GM23338 (cell line): ENCODE measurements at regions not wholly inside any gene's neighbourhood (a gene's known extent, or its start where the extent isn't known, plus 50 kb on each side); places are given as distances from the start of the nearest gene placed in this dataset.
A peak's percentile ranks its signal among the peaks of the same experiment; 100 is the strongest.

ENCODE experiments used
- ATAC-seq: fragments of 200-7000 bp; cut with Tn5 transposase; 3 replicates; pipeline ENCODE4 v1.9.1; 2020
- DNase-seq: peaks from one replicate; pipeline ENCODE4 v3.0.0-alpha.2; 2015; ENCODE audit warnings: low spot score
- H2AFZ ChIP-seq: fragments of 200-600 bp; sonication (generic); 2 replicates; pipeline ENCODE4 v1.8.0; 2016; ENCODE audit warnings: antibody characterized with exemption, mild to moderate bottlenecking, moderate library complexity
- H3F3A ChIP-seq: fragments of 200-600 bp; sonication (generic); replicated peaks from 2 replicates; pipeline ENCODE4 v1.8.0; 2017; ENCODE audit warnings: antibody characterized with exemption, mixed run types, low read depth
- H3K27ac ChIP-seq: fragments of 200-600 bp; sonication (generic); 2 replicates; pipeline ENCODE4 v1.6.1; 2016; ENCODE audit warnings: low read depth
- H3K27me3 ChIP-seq: fragments of 200-600 bp; sonication (generic); 2 replicates; pipeline ENCODE4 v1.8.0; 2016; ENCODE audit warnings: mild to moderate bottlenecking, mixed run types, moderate library complexity; ENCODE audit not compliant: insufficient read depth
- H3K36me3 ChIP-seq: fragments of 200-600 bp; sonication (generic); 2 replicates; pipeline ENCODE4 v1.8.0; 2016; ENCODE audit warnings: mild to moderate bottlenecking; ENCODE audit not compliant: insufficient read depth
- H3K4me1 ChIP-seq: fragments of 200-600 bp; sonication (generic); 2 replicates; pipeline ENCODE4 v1.8.0; 2016; ENCODE audit warnings: mild to moderate bottlenecking, moderate library complexity; ENCODE audit not compliant: insufficient read depth
- H3K4me2 ChIP-seq: fragments of 200-600 bp; sonication (generic); 2 replicates; pipeline ENCODE4 v1.7.1; 2017; ENCODE audit warnings: mixed run types
- H3K4me3 ChIP-seq: fragments of 200-600 bp; sonication (generic); 2 replicates; pipeline ENCODE4 v1.6.1; 2016; ENCODE audit warnings: mixed run types
- H3K79me2 ChIP-seq: fragments of 200-600 bp; sonication (generic); replicated peaks from 2 replicates; pipeline ENCODE4 v1.8.0; 2017; ENCODE audit warnings: mild to moderate bottlenecking; ENCODE audit not compliant: insufficient read depth
- H3K9me2 ChIP-seq: fragments of 200-600 bp; sonication (generic); 2 replicates; pipeline ENCODE4 v1.8.0; 2017; ENCODE audit not compliant: insufficient read depth
- H4K20me1 ChIP-seq: fragments of 200-600 bp; sonication (generic); replicated peaks from 2 replicates; pipeline ENCODE4 v1.8.0; 2017; ENCODE audit warnings: mild to moderate bottlenecking; ENCODE audit not compliant: insufficient read depth
- H3K27ac Mint-ChIP-seq: 2 replicates; pipeline ENCODE4 v1.8.0; 2020; ENCODE audit warnings: inconsistent platforms, mild to moderate bottlenecking, moderate library complexity, mixed read lengths
- H3K27me3 Mint-ChIP-seq: 3 replicates; pipeline ENCODE4 v1.8.0; 2022; ENCODE audit warnings: low read depth, mild to moderate bottlenecking, moderate library complexity, mixed read lengths, inconsistent platforms; ENCODE audit not compliant: insufficient read depth, poor library complexity
- H3K36me3 Mint-ChIP-seq: 3 replicates; pipeline ENCODE4 v1.8.0; 2021; ENCODE audit warnings: low read depth, mild to moderate bottlenecking, inconsistent platforms, moderate library complexity, mixed read lengths
- H3K4me1 Mint-ChIP-seq: 3 replicates; pipeline ENCODE4 v1.8.0; 2020; ENCODE audit warnings: mild to moderate bottlenecking, inconsistent platforms, mixed read lengths
- H3K4me3 Mint-ChIP-seq: 3 replicates; pipeline ENCODE4 v1.8.0; 2021; ENCODE audit warnings: moderate library complexity, mild to moderate bottlenecking, inconsistent platforms, mixed read lengths
- H3K9me3 Mint-ChIP-seq: 3 replicates; pipeline ENCODE4 v1.8.0; 2020; ENCODE audit warnings: moderate library complexity, mild to moderate bottlenecking, inconsistent platforms, mixed read lengths
- CREB1 ChIP-seq: fragments of 250-450 bp; sonication (Bioruptor Pico); IDR thresholded peaks from 2 replicates; pipeline ENCODE4 v1.5.0; 2020; ENCODE audit warnings: low read depth, mild to moderate bottlenecking, moderate library complexity
- EZH2 ChIP-seq: fragments of 200-600 bp; sonication (generic); IDR thresholded peaks from one replicate; pipeline ENCODE4 v1.8.0; 2017; ENCODE audit warnings: antibody characterized with exemption, mild to moderate bottlenecking, low read depth; ENCODE audit not compliant: unreplicated experiment
- EZH2phosphoT487 ChIP-seq: fragments of 200-600 bp; sonication (generic); IDR thresholded peaks from one replicate; pipeline ENCODE4 v1.8.1; 2018; ENCODE audit warnings: antibody characterized with exemption; ENCODE audit not compliant: unreplicated experiment
- JUNB ChIP-seq: IDR thresholded peaks from one replicate; pipeline ENCODE4 v1.6.1; 2016; ENCODE audit warnings: antibody characterized with exemption; ENCODE audit not compliant: unreplicated experiment
- STAT1 ChIP-seq: IDR thresholded peaks from one replicate; pipeline ENCODE4 v1.6.1; 2016; ENCODE audit warnings: antibody characterized with exemption; ENCODE audit not compliant: unreplicated experiment
- ZNF114 ChIP-seq: fragments of 250-450 bp; sonication (Bioruptor Pico); IDR thresholded peaks from 2 replicates; pipeline ENCODE4 v1.5.0; 2020; ENCODE audit warnings: mild to moderate bottlenecking, moderate library complexity
- ZNF331 ChIP-seq: fragments of 250-450 bp; sonication (Bioruptor Pico); IDR thresholded peaks from 2 replicates; pipeline ENCODE4 v1.5.0; 2020; ENCODE audit warnings: low read depth, mild to moderate bottlenecking, moderate library complexity
- TF ChIP-seq, protein P1 (sequence below): IDR thresholded peaks from one replicate; pipeline ENCODE4 v1.6.1; 2018; ENCODE audit warnings: antibody characterized with exemption; ENCODE audit not compliant: unreplicated experiment
- TF ChIP-seq, protein P2 (sequence below), 2 experiments: fragments of 200-600 bp in 1 of 2; sonication (generic) in 1 of 2; conservative IDR thresholded peaks; 2 replicates each; pipeline versions ENCODE4 v1.5.1 to v1.6.1; 2016 to 2017; ENCODE audit warnings: antibody characterized with exemption in 2 of 2, low read depth in 2 of 2, mild to moderate bottlenecking in 2 of 2, moderate library complexity in 1 of 2

DNA sequence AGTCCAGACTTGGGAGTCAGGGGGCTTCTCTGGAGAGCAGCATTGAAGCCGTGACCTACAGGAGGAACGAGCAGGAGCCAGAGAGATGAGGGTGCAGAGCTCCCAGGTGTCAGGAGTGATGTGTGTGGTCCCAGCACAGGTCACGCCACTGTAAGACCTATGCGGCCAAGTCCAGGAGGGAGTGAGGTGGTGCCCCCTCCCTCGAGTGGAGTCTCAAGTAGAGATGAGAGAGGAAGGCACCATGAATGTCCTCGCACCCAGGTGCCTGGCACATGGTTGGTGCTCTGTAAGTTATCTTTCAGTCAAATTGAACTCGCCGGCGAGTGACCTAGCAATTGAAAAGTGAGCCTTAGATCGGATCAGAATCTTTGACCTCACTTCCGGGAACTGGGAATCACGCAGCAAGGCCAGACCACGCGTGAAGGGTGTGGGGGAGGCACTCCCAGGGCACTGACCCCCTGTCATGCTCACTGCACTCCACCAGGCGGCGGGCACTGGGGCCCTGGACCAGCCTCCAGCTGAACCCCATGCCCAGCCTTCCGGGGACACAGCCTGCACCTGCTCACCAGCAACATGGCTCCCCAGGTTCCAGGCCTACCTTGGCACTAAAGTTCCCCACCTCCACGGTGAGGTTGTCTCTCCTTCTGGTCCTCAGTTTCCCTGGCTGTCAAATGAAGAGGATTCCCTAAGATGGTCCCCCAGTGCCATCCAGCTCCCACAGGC is 127.4 kb downstream of the HMX1 start:
- peaks cover 11% of the 10 kb centered on the region for H3K4me1 Mint-ChIP-seq
- Histone ChIP-seq H2AFZ (no peak overlapping the region), H3K27me3 (no peaks in the 10 kb centered on the region), H3K9me2 (no peaks in the 10 kb centered on the region), H3F3A (0 out of 2 replicates have a peak, but pooled peaks cover 4% of the 10 kb centered on the region), H3K36me3 (no peaks in the 10 kb centered on the region), H3K4me3 (no peak overlapping the region), H3K79me2 (no peaks in the 10 kb centered on the region), H3K4me1 (no peaks in the 10 kb centered on the region), H3K4me2 (no peak overlapping the region), H4K20me1 (no peaks in the 10 kb centered on the region), H3K27ac (no peak overlapping the region)
- peaks cover 14% of the 10 kb centered on the region for H3K27me3 Mint-ChIP-seq
- H3K27ac Mint-ChIP-seq: no peak overlapping the region
- peak; percentile 48 for ATAC-seq
- TF ChIP-seq, protein P1, sequence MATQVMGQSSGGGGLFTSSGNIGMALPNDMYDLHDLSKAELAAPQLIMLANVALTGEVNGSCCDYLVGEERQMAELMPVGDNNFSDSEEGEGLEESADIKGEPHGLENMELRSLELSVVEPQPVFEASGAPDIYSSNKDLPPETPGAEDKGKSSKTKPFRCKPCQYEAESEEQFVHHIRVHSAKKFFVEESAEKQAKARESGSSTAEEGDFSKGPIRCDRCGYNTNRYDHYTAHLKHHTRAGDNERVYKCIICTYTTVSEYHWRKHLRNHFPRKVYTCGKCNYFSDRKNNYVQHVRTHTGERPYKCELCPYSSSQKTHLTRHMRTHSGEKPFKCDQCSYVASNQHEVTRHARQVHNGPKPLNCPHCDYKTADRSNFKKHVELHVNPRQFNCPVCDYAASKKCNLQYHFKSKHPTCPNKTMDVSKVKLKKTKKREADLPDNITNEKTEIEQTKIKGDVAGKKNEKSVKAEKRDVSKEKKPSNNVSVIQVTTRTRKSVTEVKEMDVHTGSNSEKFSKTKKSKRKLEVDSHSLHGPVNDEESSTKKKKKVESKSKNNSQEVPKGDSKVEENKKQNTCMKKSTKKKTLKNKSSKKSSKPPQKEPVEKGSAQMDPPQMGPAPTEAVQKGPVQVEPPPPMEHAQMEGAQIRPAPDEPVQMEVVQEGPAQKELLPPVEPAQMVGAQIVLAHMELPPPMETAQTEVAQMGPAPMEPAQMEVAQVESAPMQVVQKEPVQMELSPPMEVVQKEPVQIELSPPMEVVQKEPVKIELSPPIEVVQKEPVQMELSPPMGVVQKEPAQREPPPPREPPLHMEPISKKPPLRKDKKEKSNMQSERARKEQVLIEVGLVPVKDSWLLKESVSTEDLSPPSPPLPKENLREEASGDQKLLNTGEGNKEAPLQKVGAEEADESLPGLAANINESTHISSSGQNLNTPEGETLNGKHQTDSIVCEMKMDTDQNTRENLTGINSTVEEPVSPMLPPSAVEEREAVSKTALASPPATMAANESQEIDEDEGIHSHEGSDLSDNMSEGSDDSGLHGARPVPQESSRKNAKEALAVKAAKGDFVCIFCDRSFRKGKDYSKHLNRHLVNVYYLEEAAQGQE: no peak
- TF ChIP-seq, protein P2, sequence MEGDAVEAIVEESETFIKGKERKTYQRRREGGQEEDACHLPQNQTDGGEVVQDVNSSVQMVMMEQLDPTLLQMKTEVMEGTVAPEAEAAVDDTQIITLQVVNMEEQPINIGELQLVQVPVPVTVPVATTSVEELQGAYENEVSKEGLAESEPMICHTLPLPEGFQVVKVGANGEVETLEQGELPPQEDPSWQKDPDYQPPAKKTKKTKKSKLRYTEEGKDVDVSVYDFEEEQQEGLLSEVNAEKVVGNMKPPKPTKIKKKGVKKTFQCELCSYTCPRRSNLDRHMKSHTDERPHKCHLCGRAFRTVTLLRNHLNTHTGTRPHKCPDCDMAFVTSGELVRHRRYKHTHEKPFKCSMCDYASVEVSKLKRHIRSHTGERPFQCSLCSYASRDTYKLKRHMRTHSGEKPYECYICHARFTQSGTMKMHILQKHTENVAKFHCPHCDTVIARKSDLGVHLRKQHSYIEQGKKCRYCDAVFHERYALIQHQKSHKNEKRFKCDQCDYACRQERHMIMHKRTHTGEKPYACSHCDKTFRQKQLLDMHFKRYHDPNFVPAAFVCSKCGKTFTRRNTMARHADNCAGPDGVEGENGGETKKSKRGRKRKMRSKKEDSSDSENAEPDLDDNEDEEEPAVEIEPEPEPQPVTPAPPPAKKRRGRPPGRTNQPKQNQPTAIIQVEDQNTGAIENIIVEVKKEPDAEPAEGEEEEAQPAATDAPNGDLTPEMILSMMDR (conservative IDR thresholded peaks at IDR 0.05; ENCODE audit: low read depth in 2 of 2): peak; percentile 21 to 28; a peak in 3 of 4 replicates
- DNase-seq: no peak
- H3K4me3 Mint-ChIP-seq: no peak overlapping the region
- H3K36me3 Mint-ChIP-seq: peaks cover 3% of the 10 kb centered on the region; the same call in 1 of the 3 replicates
- H3K9me3 Mint-ChIP-seq: peaks cover 3% of the 10 kb centered on the region

DNA sequence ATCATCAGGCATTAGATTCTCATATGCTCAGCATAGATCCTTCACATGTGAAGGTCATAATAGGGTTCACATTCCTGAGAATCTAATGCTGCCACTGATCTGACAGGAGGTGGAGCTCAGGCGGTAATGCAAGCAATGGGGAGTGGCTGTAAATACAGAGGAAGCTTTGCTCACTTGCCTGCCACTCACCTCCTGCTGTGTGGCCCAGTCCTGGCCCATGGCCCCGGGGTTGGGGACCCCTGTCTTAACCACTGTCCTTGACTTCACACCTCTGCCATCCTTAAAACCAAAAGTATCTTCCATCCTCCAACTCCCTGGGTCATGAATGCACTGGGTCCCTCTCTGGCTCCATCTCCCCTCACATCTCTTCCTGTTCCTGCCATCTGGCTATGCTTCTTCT is 129.1 kb downstream of the HMX1 start:
- Histone ChIP-seq H3K4me3 (no peak overlapping the region), H3K27ac (no peak overlapping the region), H3F3A (0 out of 2 replicates have a peak, but pooled peaks cover 4% of the 10 kb centered on the region), H3K27me3 (no peaks in the 10 kb centered on the region), H3K4me1 (no peaks in the 10 kb centered on the region), H3K4me2 (no peak overlapping the region), H3K36me3 (no peaks in the 10 kb centered on the region), H3K9me2 (no peaks in the 10 kb centered on the region), H3K79me2 (no peaks in the 10 kb centered on the region), H4K20me1 (no peaks in the 10 kb centered on the region), H2AFZ (no peak overlapping the region)
- TF ChIP-seq JUNB (no peak), ZNF331 (CRISPR knock-in tag) (no peak), EZH2phosphoT487 (no peak), ZNF114 (CRISPR knock-in tag) (no peak), EZH2 (no peak), STAT1 (no peak), CREB1 (CRISPR knock-in tag) (no peak)
- Mint-ChIP-seq H3K9me3 (peaks cover 3% of the 10 kb centered on the region), H3K4me1 (peaks cover 11% of the 10 kb centered on the region), H3K36me3 (peaks cover 3% of the 10 kb centered on the region; the same call in 1 of the 3 replicates), H3K4me3 (no peak overlapping the region), H3K27ac (no peak overlapping the region), H3K27me3 (peaks cover 14% of the 10 kb centered on the region)
- ATAC-seq (no peak), DNase-seq (no peak)
